Esophagus muscularis mucosa (tissue), 3 donors: ENCODE measurements at regions not wholly inside any gene's neighbourhood (a gene's known extent, or its start where the extent isn't known, plus 50 kb on each side); places are given as distances from the start of the nearest gene placed in this dataset.

Source experiments
- POLR2A ChIP-seq: fragments of 450-650 bp; IDR thresholded peaks from one replicate; pipeline ENCODE4 v1.6.1; 2017; ENCODE audit warnings: antibody characterized with exemption, moderate library complexity, mild to moderate bottlenecking, low read depth
- POLR2AphosphoS5 ChIP-seq, 2 donors: sonication (generic); formaldehyde crosslinking; IDR thresholded peaks; one replicate each; pipeline ENCODE4 v1.6.1; 2017; ENCODE audit warnings: antibody characterized with exemption in 2 of 2
- TF ChIP-seq, protein P1 (sequence below), 3 experiments: fragments of 200-600 bp in 2 of 3; fragments of 450-650 bp in 1 of 3; sonication (generic) in 2 of 3; IDR thresholded peaks; one replicate each; pipeline ENCODE4 v1.5.1; 2017 to 2019; ENCODE audit warnings: antibody characterized with exemption in 3 of 3, mild to moderate bottlenecking in 2 of 3, moderate library complexity in 1 of 3

DNA sequence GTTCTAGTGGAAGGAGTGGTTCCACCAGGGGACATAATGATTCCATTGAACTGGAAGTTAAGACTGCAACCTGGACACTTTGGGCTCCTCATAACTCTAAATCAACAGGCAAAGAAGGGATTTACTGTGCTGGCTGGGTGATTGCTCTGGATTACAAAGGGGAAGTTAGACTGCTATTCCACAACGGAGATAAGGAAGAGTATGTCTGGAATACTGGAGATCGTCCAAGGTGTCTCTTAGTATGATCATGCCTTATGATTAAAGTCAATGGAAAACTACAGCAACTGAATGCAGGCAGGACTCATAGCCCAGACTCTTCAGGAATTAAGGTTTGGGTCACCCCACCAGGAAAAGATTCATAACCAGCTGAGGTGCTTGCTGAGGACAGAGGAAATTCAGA lies 310.6 kb upstream of the MGMT start:
- TF ChIP-seq POLR2AphosphoS5 (IDR thresholded peaks at IDR 0.05) (no peak), POLR2A (no peak)
- TF ChIP-seq, protein P1, sequence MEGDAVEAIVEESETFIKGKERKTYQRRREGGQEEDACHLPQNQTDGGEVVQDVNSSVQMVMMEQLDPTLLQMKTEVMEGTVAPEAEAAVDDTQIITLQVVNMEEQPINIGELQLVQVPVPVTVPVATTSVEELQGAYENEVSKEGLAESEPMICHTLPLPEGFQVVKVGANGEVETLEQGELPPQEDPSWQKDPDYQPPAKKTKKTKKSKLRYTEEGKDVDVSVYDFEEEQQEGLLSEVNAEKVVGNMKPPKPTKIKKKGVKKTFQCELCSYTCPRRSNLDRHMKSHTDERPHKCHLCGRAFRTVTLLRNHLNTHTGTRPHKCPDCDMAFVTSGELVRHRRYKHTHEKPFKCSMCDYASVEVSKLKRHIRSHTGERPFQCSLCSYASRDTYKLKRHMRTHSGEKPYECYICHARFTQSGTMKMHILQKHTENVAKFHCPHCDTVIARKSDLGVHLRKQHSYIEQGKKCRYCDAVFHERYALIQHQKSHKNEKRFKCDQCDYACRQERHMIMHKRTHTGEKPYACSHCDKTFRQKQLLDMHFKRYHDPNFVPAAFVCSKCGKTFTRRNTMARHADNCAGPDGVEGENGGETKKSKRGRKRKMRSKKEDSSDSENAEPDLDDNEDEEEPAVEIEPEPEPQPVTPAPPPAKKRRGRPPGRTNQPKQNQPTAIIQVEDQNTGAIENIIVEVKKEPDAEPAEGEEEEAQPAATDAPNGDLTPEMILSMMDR (IDR thresholded peaks at IDR 0.05) = no peak
